Lung (tissue), 11 donors: ENCODE measurements at regions not wholly inside any gene's neighbourhood (a gene's known extent, or its start where the extent isn't known, plus 50 kb on each side); places are given as distances from the start of the nearest gene placed in this dataset.

ENCODE experiments used
- ATAC-seq: fragments of 200-7000 bp; cut with Tn5 transposase; one replicate; pipeline ENCODE4 v1.9.1; 2020; ENCODE audit warnings: moderate number of reproducible peaks; ENCODE audit not compliant: insufficient read depth, low FRiP score
- DNase-seq, 3 donors: peaks; one replicate each; pipeline ENCODE4 v3.0.0-alpha.2; 2013 to 2017
- H3K27ac ChIP-seq, 2 donors: one replicate each; pipeline ENCODE4 v1.5.1; 2013; ENCODE audit warnings: mild to moderate bottlenecking in 2 of 2, moderate library complexity in 2 of 2, control low read depth in 1 of 2, inconsistent platforms in 1 of 2, low read depth in 1 of 2, low read length in 1 of 2
- H3K27me3 ChIP-seq, 3 donors: one replicate each; pipeline ENCODE4 v1.5.1; 2013; ENCODE audit warnings: low read length in 2 of 3; ENCODE audit not compliant: control insufficient read depth in 3 of 3, insufficient read depth in 3 of 3
- H3K36me3 ChIP-seq, 4 donors: one replicate each; pipeline ENCODE4 v1.5.1; 2013; ENCODE audit warnings: low read length in 4 of 4, mild to moderate bottlenecking in 1 of 4, moderate library complexity in 1 of 4; ENCODE audit not compliant: control insufficient read depth in 4 of 4, insufficient read depth in 4 of 4
- H3K4me1 ChIP-seq, 5 donors: one replicate each; pipeline ENCODE4 v1.5.1; 2013; ENCODE audit warnings: low read length in 5 of 5, mild to moderate bottlenecking in 2 of 5, moderate library complexity in 1 of 5; ENCODE audit not compliant: control insufficient read depth in 5 of 5, insufficient read depth in 5 of 5
- H3K4me3 ChIP-seq: one replicate; pipeline ENCODE4 v1.5.1; 2013; ENCODE audit warnings: mild to moderate bottlenecking, control low read depth, moderate library complexity
- H3K9ac ChIP-seq, 2 donors: one replicate each; pipeline ENCODE4 v1.5.1; 2013; ENCODE audit warnings: low read length in 2 of 2, control low read depth in 1 of 2; ENCODE audit not compliant: insufficient read depth in 1 of 2
- H3K9me3 ChIP-seq, 4 donors: one replicate each; pipeline ENCODE4 v1.5.1; 2013; ENCODE audit warnings: low read length in 3 of 4, mild to moderate bottlenecking in 1 of 4, moderate library complexity in 1 of 4; ENCODE audit not compliant: control insufficient read depth in 4 of 4, insufficient read depth in 3 of 4
- CTCF ChIP-seq: IDR thresholded peaks from 2 replicates; pipeline ENCODE4 v1.5.1; 2012; ENCODE audit warnings: mild to moderate bottlenecking; ENCODE audit errors: control extremely low read depth, extremely low read depth
- WGBS, 2 donors: extraction: QIAGEN DNeasy Blood & Tissue Kit; methylation state at CpG; one replicate each; pipeline ENCODE4 v1.1.7; 2013; 5-methylcytosine and 5-hydroxymethylcytosine counted together
- donor health status: control.
- donor health status: control.
- donor health status: Bipolar disorder and iron deficiency.
- donor health status: healthy.
- donor health status: DM: yes; HTN: yes; CAD: no.

GRCh38 chr1:221098471-221099405 is 219.5 kb downstream of the HLX start:
- Histone ChIP-seq H3K9me3 (no peaks in the 10 kb centered on the region), H3K4me1 (peaks cover 0 to 22% (median 5%) of the 10 kb centered on the region in 5 donors), H3K9ac (no peak overlapping the region), H3K4me3 (no peak overlapping the region), H3K36me3 (no peaks in the 10 kb centered on the region), H3K27ac (peak overlapping the region in 1 of 2 donors; percentile 76), H3K27me3 (no peaks in the 10 kb centered on the region)
- 59 to 67% methylated on average over 10 of the region's 10 CpGs for WGBS, 2 donors
- no peak for TF ChIP-seq CTCF
- peak; percentile 27 for ATAC-seq
- DNase-seq: no peak

- H3K9ac ChIP-seq: no peak overlapping the region
- TF ChIP-seq CTCF: no peak
- H3K27ac ChIP-seq: peak overlapping the region in 1 of 2 donors; percentile 3
- ATAC-seq (no peak), DNase-seq (no peak)
- H3K4me3 ChIP-seq: no peak overlapping the region
- no peaks in the 10 kb centered on the region for H3K27me3 ChIP-seq
- H3K4me1 ChIP-seq: peaks cover 0 to 15% (median 4%) of the 10 kb centered on the region in 5 donors
- no peaks in the 10 kb centered on the region for H3K36me3 ChIP-seq
- WGBS, 2 donors: 79 to 87% methylated on average over 12 of the region's 12 CpGs
- no peaks in the 10 kb centered on the region for H3K9me3 ChIP-seq
Measured at GRCh38 chr1:221099747-221100595, 220.7 kb downstream of the HLX start.

- DNase-seq (peak in 2 of 3 donors; percentile 20 to 23), ATAC-seq (no peak)
- H3K27ac ChIP-seq: no peak overlapping the region
- WGBS, 2 donors: 24 to 34% methylated on average over 3 of the region's 3 CpGs
- peaks cover 0 to 15% (median 4%) of the 10 kb centered on the region in 5 donors for H3K4me1 ChIP-seq
- no peaks in the 10 kb centered on the region for H3K9me3 ChIP-seq
- H3K4me3 ChIP-seq: no peak overlapping the region
- no peaks in the 10 kb centered on the region for H3K36me3 ChIP-seq
- H3K9ac ChIP-seq: no peak overlapping the region
- no peak for TF ChIP-seq CTCF
- H3K27me3 ChIP-seq: no peaks in the 10 kb centered on the region
Measured at GRCh38 chr1:221100611-221101010, 221.4 kb downstream of the HLX start.
